Ovary (tissue), 7 donors: ENCODE measurements at regions not wholly inside any gene's neighbourhood (a gene's known extent, or its start where the extent isn't known, plus 50 kb on each side); places are given as distances from the start of the nearest gene placed in this dataset.

Experiments
- DNase-seq, 5 donors: peaks; one replicate each; pipeline ENCODE4 v3.0.0-alpha.2; 2019 to 2020
- H3K27ac ChIP-seq, 2 donors: fragments of 200-600 bp; one replicate each; pipeline versions ENCODE4 v1.5.1 to v1.8.0; 2019 to 2022
- H3K27me3 ChIP-seq: fragments of 200-600 bp; one replicate; pipeline ENCODE4 v1.8.0; 2022
- H3K36me3 ChIP-seq: fragments of 200-600 bp; sonication (generic); one replicate; pipeline ENCODE4 v1.5.1; 2019
- H3K4me1 ChIP-seq: one replicate; pipeline ENCODE4 v1.8.1; 2013; ENCODE audit warnings: mild to moderate bottlenecking, moderate library complexity; ENCODE audit not compliant: insufficient read depth
- H3K4me3 ChIP-seq: fragments of 200-600 bp; sonication (generic); one replicate; pipeline ENCODE4 v1.5.1; 2017
- H3K9me3 ChIP-seq, 2 donors: fragments of 200-600 bp in 1 of 2; sonication (generic) in 1 of 2; one replicate each; pipeline versions ENCODE4 v1.5.1 to v1.8.1; 2013 to 2019; ENCODE audit warnings: mild to moderate bottlenecking in 1 of 2, moderate library complexity in 1 of 2
- CTCF ChIP-seq, 3 donors: fragments of 450-650 bp in 2 of 3; fragments of 200-600 bp in 1 of 3; IDR thresholded peaks; one replicate each; pipeline versions ENCODE4 v1.5.1 to v1.8.0; 2016 to 2022; ENCODE audit warnings: antibody characterized with exemption in 3 of 3, mild to moderate bottlenecking in 1 of 3
- EP300 ChIP-seq: sonication (generic); formaldehyde crosslinking; IDR thresholded peaks from one replicate; pipeline ENCODE4 v1.6.1; 2017; ENCODE audit warnings: antibody characterized with exemption
- POLR2A ChIP-seq: fragments of 450-650 bp; IDR thresholded peaks from one replicate; pipeline ENCODE4 v1.6.1; 2017; ENCODE audit warnings: antibody characterized with exemption, mild to moderate bottlenecking, moderate library complexity
- WGBS, 3 donors: extraction: QIAGEN DNeasy Blood & Tissue Kit in 1 of 3; methylation state at CpG; one replicate each; pipeline versions ENCODE4 v1.1.5 to v1.1.7; 2013 to 2017; 5-methylcytosine and 5-hydroxymethylcytosine counted together
- intact Hi-C, 4 donors: fragments of 100-400 bp; cut with DNase I; formaldehyde crosslinking; loops; one replicate each; pipeline versions ENCODE4 v1.11.0 to v1.15.1; 2022 to 2023
- donor health status: DM: no; HTN: no; CAD: no; lungs with moderate emphysema.
- donor health status: DM: no; HTN: no; CAD: no.
- donor health status: Bipolar disorder and iron deficiency.
- donor health status: DM: no; HTN: no; CAD: no.
- donor health status: DM: yes; HTN: yes; CAD: no.

DNA sequence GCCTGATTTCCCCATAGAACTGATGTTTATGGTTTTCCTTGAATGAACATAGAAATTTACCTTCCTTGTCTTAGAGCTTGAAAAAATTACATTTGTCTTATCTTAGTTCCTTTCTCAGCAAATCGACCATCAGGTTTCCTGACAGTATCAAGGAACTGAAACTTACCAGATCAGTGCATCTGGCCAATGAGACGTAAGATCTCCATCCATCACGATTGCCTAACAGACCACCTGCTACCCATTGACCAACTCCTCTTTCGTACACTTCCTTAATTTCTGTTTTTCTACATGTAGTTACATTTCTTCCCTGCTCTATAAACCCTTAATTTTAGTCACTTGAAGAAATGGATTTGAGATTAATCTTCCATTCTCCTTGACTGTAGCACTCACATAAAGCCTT, 57.4 kb upstream of the TMPRSS15 start:
- TF ChIP-seq POLR2A (no peak), EP300 (no peak), CTCF (IDR thresholded peaks at IDR 0.05) (no peak)
- no peaks in the 10 kb centered on the region for H3K9me3 ChIP-seq
- H3K4me3 ChIP-seq = no peak overlapping the region
- H3K4me1 ChIP-seq = no peaks in the 10 kb centered on the region
- no peaks in the 10 kb centered on the region for H3K27me3 ChIP-seq
- DNase-seq = no peak
- 75 to 83% (median 75%) methylated on average over 4 of the region's 4 CpGs for WGBS, 3 donors
- intact Hi-C loops = no loop called here
- no peak overlapping the region for H3K27ac ChIP-seq
- H3K36me3 ChIP-seq = no peaks in the 10 kb centered on the region

DNA sequence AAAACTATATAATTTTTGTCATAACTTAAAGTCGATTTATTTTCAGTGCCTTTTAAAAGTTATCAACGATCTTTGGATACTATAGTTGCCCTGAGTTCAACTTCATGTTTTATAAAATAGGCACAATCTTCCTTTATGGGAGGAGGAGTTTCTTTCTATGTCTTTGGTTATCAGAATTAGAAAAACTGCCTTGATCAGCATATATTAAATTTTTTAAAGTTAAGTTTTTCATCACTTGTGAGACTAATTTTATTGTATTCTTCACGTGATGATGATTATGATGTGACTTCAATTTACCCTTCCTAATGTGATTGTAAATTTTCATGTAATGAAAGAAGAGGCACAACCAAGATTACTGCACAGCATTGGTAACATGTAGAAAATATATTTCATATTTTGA, 58.2 kb upstream of the TMPRSS15 start:
- Histone ChIP-seq H3K4me3 (no peak overlapping the region), H3K9me3 (no peaks in the 10 kb centered on the region), H3K4me1 (no peaks in the 10 kb centered on the region), H3K27ac (no peak overlapping the region), H3K36me3 (no peaks in the 10 kb centered on the region), H3K27me3 (no peaks in the 10 kb centered on the region)
- no peak for DNase-seq
- intact Hi-C loops = no loop called here
- TF ChIP-seq CTCF (IDR thresholded peaks at IDR 0.05) (no peak), POLR2A (no peak), EP300 (no peak)
- 48 to 53% (median 51%) methylated on average over 3 of the region's 3 CpGs for WGBS, 3 donors

DNA sequence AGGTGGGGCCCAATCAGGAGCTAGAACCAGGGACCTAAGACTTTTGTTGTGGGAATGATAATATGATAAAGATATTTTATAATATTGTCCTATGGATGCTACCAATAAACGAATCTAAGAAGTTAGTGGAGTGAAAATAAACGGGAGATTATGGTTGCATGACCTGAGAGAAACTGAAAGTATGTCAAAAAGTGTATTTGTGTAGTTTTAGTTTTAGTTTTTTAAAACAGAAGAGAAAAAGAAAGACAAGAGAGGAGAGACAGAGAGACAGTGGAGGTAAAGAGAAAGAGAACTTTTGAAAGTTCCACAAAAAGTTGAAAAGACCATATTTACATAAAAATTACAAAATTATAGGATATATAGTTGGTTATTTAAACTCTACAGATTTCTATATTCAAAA, 64.1 kb upstream of the TMPRSS15 start:
- 42 to 68% (median 65%) methylated on average over 2 of the region's 2 CpGs for WGBS, 3 donors
- Histone ChIP-seq H3K27me3 (no peaks in the 10 kb centered on the region), H3K9me3 (no peaks in the 10 kb centered on the region), H3K4me1 (no peaks in the 10 kb centered on the region), H3K4me3 (no peak overlapping the region), H3K36me3 (no peaks in the 10 kb centered on the region), H3K27ac (no peak overlapping the region)
- intact Hi-C loops = no loop called here
- TF ChIP-seq EP300 (no peak), POLR2A (no peak), CTCF (IDR thresholded peaks at IDR 0.05) (no peak)
- DNase-seq = no peak

GRCh38 chr21:18468790-18469189, 65.2 kb upstream of the TMPRSS15 start:
- 9 to 14% (median 10%) methylated on average over 6 of the region's 6 CpGs for WGBS, 3 donors
- Histone ChIP-seq H3K27ac (no peak overlapping the region), H3K9me3 (no peaks in the 10 kb centered on the region), H3K4me1 (no peaks in the 10 kb centered on the region), H3K36me3 (no peaks in the 10 kb centered on the region), H3K4me3 (no peak overlapping the region), H3K27me3 (no peaks in the 10 kb centered on the region)
- no peak for DNase-seq
- TF ChIP-seq POLR2A (no peak), EP300 (no peak), CTCF (IDR thresholded peaks at IDR 0.05) (no peak)
- intact Hi-C loops = no loop called here

GRCh38 chr21:18476639-18477038, 73.1 kb upstream of the TMPRSS15 start:
- Histone ChIP-seq H3K4me3 (no peak overlapping the region), H3K9me3 (no peaks in the 10 kb centered on the region), H3K27me3 (no peaks in the 10 kb centered on the region), H3K27ac (no peak overlapping the region), H3K36me3 (no peaks in the 10 kb centered on the region), H3K4me1 (no peaks in the 10 kb centered on the region)
- intact Hi-C loops = no loop called here
- 64 to 78% (median 72%) methylated on average over 1 of the region's 1 CpG for WGBS, 3 donors
- no peak for TF ChIP-seq POLR2A
- no peak for TF ChIP-seq EP300
- TF ChIP-seq CTCF (IDR thresholded peaks at IDR 0.05) = no peak
- no peak for DNase-seq
